ENCODE measurements at regions not wholly inside any gene's neighbourhood (a gene's known extent, or its start where the extent isn't known, plus 50 kb on each side); places are given as distances from the start of the nearest gene placed in this dataset.
A peak's percentile ranks its signal among the peaks of the same experiment; 100 is the strongest.
"Not testable (repeated sequence)": the region's sequence is repeated elsewhere in the genome, so short reads cannot be mapped to it uniquely, and the experiment has no call there.

- DNase-seq (ENCODE audit: low read depth): no peak
Measured at GRCh38 chr9:31587146-31587545, 797.3 kb upstream of the ACO1 start.

- DNase-seq (ENCODE audit: low read depth): no peak
Measured at GRCh38 chr9:31588006-31588405, 796.4 kb upstream of the ACO1 start.

- no peak for DNase-seq (ENCODE audit: low read depth)
Measured at GRCh38 chr9:31588756-31589155, 795.7 kb upstream of the ACO1 start.

GRCh38 chr9:31590091-31590490 is 794.4 kb upstream of the ACO1 start:
- no peak for DNase-seq (ENCODE audit: low read depth)

- not testable (repeated sequence) for DNase-seq (ENCODE audit: low read depth)
Measured at GRCh38 chr9:31597086-31597485, 787.4 kb upstream of the ACO1 start.

GRCh38 chr9:31597977-31598376 is 786.5 kb upstream of the ACO1 start:
- DNase-seq (ENCODE audit: low read depth): no peak

- no peak for DNase-seq (ENCODE audit: low read depth)
Measured at GRCh38 chr9:31601666-31602065, 782.8 kb upstream of the ACO1 start.

GRCh38 chr9:31604531-31604930 is 779.9 kb upstream of the ACO1 start:
- no peak for DNase-seq (ENCODE audit: low read depth)

- no peak for DNase-seq (ENCODE audit: low read depth)
Measured at GRCh38 chr9:31605164-31605563, 779.3 kb upstream of the ACO1 start.

- no peak for DNase-seq (ENCODE audit: low read depth)
Measured at GRCh38 chr9:31606678-31607077, 777.8 kb upstream of the ACO1 start.

GRCh38 chr9:31608416-31608815 is 776.0 kb upstream of the ACO1 start:
- peak; percentile 28 for DNase-seq (ENCODE audit: low read depth)

GRCh38 chr9:31608881-31609280 is 775.6 kb upstream of the ACO1 start:
- no peak for DNase-seq (ENCODE audit: low read depth)

- no peak for DNase-seq (ENCODE audit: low read depth)
Measured at GRCh38 chr9:31612336-31613030, 772.0 kb upstream of the ACO1 start.

- no peak for DNase-seq (ENCODE audit: low read depth)
Measured at GRCh38 chr9:31615966-31616365, 768.5 kb upstream of the ACO1 start.

GRCh38 chr9:31623511-31623910 is 760.9 kb upstream of the ACO1 start:
- no peak for DNase-seq (ENCODE audit: low read depth)

- DNase-seq (ENCODE audit: low read depth): no peak
Measured at GRCh38 chr9:31629292-31629691, 755.2 kb upstream of the ACO1 start.

GRCh38 chr9:31637265-31637664 is 747.2 kb upstream of the ACO1 start:
- DNase-seq (ENCODE audit: low read depth): no peak

GRCh38 chr9:31637861-31638260 is 746.6 kb upstream of the ACO1 start:
- DNase-seq (ENCODE audit: low read depth): no peak

GRCh38 chr9:31639451-31639850 is 745.0 kb upstream of the ACO1 start:
- DNase-seq (ENCODE audit: low read depth): no peak

- DNase-seq (ENCODE audit: low read depth): no peak
Measured at GRCh38 chr9:31669311-31669710, 715.1 kb upstream of the ACO1 start.

GRCh38 chr9:31671011-31671410 is 713.4 kb upstream of the ACO1 start:
- no peak for DNase-seq (ENCODE audit: low read depth)

GRCh38 chr9:31674264-31674663 is 710.2 kb upstream of the ACO1 start:
- no peak for DNase-seq (ENCODE audit: low read depth)

GRCh38 chr9:31677415-31677814 is 707.0 kb upstream of the ACO1 start:
- DNase-seq (ENCODE audit: low read depth): no peak

GRCh38 chr9:31677877-31678276 is 706.6 kb upstream of the ACO1 start:
- no peak for DNase-seq (ENCODE audit: low read depth)

GRCh38 chr9:31683116-31683515 is 701.3 kb upstream of the ACO1 start:
- DNase-seq (ENCODE audit: low read depth): peak; percentile 14
